Frontal cortex (tissue), 3 donors: ENCODE measurements at regions not wholly inside any gene's neighbourhood (a gene's known extent, or its start where the extent isn't known, plus 50 kb on each side); places are given as distances from the start of the nearest gene placed in this dataset.

Source experiments
- DNase-seq, 2 donors: peaks; one replicate each; pipeline ENCODE4 v3.0.0; 2012; ENCODE audit warnings: low spot score in 2 of 2
- FAIRE-seq: peaks from 2 replicates; lab custom pipeline; 2012; peaks lifted over from hg19 to GRCh38; lab: Jason Lieb, UNC
- donor health status: control.
- donor health status: control.
- donor health status: control.

DNA sequence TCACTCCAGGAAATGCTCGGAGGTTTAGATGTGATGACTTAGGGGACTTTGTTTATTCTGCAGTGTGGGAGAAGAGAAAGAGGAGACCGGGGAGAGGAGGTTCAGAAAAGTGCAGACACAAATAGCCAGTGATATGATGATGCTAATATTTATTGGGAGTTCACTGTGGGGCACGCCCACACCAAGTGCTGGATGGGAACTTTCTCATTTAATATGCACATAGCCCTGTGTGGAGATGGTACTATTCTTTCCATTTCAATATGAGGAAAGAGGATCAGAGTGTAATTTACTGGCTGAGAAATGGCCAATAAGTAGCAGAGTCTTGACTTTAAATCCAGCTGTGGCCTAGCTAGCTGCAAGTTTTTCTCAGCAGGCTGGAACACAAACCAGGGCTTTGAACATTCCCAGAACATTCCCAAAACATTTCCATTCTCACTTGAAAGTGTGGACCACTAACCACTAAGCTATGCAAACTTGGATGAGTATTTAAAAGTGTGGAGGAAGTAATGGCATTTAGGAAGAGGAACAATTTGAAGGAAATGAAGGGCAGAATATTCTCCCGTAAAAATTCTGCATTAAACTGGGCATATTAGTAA lies 231.7 kb downstream of the HS3ST1 start:
- no peak for DNase-seq
- no peak for FAIRE-seq

DNA sequence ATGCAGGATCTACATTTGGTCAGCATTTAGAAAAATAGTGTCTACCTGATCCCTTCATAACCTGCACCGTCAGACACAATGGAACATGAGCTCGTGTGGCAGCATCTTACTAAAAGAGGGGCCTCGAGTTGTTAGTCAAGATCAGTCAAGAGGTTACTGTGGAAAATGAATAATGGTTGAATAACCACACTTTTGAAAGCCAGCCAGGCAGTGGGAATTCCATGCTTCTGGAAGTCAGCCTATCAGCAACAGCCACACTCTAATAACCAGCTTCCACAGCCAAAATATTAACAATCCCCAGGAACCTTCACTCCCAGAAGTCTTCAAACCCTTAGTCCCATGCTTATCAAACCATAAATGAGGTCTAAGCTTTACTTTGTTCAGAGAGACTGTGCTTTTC lies 234.3 kb downstream of the HS3ST1 start:
- FAIRE-seq (no peak), DNase-seq (no peak)

DNA sequence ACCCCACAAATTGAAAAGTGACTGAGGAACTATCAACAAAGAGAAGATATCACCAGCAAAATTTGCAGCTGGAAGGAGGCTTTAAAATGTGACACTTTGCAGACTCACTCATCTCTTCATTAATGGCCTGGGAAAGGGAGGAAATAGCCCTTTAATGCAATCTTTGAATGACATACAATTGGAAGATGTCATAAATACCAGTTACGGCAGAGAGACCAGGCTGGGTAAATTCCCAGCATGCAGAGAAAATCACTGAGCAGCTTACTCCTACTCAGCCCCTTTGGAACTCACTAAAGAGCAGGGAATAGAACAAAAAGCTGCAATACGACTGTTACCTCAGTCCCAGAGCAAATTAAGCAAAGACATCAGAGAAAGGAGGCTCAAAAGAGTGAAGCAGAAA lies 238.9 kb downstream of the HS3ST1 start:
- no peak for FAIRE-seq
- DNase-seq, result no peak

DNA sequence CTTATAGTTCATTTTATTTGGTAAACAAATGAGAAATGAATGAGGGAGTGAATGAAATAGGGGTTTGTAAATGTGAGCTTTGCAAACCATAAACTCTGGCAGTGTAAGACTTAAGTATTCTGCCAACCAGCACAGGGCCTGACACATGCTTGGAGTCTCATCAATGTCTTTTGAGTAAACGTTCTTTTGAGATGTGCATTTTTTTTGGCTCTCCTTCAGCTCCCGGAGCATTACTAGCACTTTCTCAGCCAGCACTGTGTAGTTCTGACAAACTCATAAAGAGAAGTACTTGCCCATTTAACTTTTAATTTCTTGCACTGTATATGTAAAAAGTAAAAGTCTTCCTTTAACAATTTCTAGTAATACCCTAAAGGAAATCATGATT lies 245.3 kb downstream of the HS3ST1 start:
- no peak for FAIRE-seq
- DNase-seq, result no peak

DNA sequence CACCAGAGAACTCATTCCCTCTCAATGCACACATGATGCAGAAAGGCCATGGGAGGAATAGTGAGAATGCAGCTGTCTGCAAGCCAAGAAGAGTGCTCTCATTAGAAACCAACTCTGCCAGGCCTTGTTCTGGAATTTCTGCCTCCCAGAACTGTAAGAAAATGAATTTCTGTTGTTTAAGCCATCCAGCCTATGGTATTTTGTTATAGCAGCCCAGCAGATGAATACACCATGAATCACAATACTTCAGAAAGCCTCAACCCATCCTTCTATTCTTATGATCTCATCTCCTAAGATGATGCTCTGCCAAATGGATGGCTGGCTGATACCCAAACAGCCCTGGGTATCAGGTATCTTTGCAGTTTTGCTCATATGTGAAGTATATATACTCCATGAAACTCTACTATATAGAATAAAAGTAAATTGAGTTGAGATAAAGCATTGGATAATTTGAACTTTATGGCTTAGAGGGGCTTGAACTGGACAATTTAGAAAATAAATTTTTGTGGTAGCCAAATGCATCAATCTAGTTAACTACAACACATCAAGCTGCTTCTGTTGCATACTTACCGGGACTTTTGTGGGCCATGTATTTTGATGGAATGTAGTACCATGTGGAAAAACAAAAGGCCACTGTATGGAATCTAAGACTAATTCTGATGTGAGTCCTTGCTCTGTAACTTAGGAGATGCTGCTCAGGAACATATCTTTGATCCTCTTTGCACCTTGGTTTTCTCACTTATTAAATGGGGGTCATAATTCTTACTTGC lies 245.9 kb downstream of the HS3ST1 start:
- FAIRE-seq (no peak), DNase-seq (no peak)

DNA sequence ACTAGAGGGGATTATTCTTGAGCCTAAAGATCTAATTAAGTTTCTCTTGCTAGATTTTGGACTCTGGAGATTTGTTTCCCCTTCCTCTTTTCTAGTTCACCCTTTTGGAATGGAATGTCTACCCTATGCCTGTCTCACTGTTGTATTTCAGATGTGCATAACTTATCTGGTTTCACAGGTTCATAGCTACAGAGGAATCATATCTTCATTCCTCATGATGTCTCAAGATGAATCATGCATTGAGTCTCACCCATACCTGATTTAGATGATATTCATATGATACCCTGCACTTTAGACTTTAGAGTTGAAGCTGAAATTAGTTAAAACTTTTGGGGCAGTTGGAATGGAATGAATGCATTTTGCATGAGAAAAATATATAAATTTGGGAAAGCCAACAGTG lies 246.7 kb downstream of the HS3ST1 start:
- no peak for DNase-seq
- FAIRE-seq, result no peak

DNA sequence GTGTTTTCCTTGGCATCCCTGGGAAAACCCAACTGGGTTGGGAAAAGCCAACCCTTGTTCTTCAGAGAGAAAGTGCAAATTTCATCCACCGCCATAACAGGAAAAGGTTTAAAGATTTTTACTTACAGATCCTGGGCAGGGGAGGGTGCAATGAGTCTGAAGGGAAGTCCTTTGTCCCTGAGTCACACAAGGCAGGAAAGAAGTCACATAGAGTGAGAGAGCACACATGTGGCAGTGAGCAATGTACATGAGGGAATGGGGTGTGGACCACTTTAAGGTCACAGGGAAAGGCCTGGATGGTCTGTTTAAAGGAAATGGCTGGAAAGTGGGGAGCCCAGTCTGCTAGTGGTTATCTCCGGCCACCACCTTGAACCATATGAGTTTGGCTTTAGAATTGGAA lies 248.9 kb downstream of the HS3ST1 start:
- no peak for FAIRE-seq
- no peak for DNase-seq

DNA sequence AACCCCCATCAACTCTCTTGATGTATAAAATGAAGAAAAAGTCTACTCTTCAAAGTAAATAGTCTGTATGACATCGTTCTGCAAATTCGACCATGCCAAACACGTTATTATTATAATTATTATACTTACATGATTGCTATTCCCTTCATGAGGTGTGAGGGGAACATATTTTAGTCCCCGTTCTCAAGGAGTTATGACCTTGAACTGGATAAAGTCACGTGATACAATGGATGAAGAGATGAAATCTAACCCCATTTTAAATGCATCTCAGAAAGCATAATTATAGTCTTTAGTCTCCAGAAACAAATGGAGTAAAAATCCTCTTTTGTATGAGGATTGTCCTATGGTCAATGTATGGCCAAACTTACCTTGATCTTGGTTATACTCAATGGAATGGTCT lies 250.3 kb downstream of the HS3ST1 start:
- DNase-seq (no peak), FAIRE-seq (no peak)

DNA sequence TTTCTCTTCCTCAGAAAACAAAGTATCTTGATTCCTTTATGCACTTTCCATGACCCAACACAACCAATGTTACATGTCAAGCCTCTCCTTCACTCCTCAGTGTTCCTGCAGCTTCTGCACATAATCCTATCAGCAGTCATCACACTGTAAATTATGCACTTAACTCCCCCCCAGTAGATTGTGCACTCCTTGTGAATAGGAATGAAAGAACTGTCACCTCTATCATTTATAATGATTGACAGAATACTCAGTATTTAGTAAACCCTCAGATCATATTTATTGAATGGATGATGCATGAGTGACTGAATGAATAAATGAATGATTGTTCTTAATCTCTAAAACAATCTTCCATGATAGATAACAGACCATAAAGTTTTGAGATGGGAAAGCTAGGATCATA lies 253.3 kb downstream of the HS3ST1 start:
- no peak for FAIRE-seq
- no peak for DNase-seq

DNA sequence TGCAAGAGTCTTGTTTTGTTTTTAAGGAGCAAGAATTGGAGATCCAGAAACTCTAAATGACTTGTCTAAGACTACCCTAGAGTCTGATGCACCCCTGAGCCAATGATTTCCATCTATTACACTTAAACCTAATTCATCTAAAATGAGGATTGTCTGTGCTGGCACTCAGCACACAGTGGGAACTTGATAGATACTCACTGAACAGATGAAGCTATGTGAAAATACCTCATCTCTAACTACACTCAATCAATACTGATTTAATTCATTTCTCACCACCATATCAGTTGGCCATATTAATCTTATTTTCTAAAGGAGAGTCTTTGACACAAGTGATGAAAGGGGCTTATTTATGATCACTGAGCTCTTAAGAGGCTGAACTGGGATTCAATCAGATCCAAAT lies 262.1 kb downstream of the HS3ST1 start:
- no peak for FAIRE-seq
- no peak for DNase-seq

DNA sequence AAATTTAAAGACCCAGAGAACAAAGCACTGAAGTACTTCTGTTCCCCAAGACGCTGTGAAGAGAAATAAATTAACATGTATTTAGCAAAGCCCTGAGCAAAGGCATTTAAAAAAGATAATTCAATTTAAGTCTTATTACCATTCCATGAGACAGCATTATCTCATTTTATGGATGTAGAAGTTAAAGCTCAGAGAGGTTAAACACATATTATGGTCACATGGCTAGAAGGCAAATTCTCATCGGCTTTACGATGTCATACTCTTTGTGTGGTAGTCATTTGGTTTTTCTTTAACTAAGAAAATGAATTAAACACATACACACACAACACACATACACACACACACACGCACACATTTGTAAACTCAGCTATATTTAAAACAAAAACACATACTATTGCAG lies 262.7 kb downstream of the HS3ST1 start:
- DNase-seq, result no peak
- no peak for FAIRE-seq

DNA sequence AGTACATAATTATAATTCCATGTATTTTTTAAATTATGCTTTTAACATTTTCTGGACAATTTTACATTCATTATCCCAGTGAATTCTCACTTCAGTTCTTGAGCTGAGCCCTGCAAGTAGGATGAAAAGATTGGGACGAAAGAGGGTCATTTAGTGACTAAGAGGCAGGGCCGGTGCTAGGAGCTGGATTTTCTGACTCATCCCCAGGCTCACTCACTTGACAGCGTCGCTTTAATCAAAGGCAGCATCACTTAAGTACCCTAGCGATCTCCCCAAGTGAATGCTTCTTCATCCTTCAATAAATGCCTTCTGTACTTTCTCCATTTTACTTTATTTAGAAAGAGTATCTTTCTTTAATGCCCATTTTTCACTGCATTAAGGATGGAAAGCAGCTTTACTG lies 263.6 kb downstream of the HS3ST1 start:
- no peak for FAIRE-seq

DNA sequence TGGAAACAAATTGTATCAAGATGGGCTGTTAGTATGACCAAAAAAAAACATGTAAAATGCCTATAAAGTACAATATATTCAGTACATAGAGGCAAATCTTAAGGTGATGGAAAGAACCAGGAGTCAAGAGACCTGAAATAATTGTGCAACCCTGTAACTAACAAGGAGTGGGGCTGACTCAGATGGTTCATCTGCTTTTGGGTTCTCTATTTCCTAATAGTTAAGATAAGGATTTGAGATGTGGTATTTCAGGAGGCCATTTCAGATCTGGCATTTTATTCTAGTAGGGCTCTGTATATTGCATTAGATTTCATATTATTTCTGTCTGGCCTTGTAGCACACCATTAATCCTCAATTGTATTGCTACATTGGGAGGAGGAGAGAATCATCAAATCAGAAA lies 268.4 kb downstream of the HS3ST1 start:
- no peak for FAIRE-seq

More for the DNA sequence above, 263.6 kb downstream of the HS3ST1 start:
- no peak for DNase-seq

DNA sequence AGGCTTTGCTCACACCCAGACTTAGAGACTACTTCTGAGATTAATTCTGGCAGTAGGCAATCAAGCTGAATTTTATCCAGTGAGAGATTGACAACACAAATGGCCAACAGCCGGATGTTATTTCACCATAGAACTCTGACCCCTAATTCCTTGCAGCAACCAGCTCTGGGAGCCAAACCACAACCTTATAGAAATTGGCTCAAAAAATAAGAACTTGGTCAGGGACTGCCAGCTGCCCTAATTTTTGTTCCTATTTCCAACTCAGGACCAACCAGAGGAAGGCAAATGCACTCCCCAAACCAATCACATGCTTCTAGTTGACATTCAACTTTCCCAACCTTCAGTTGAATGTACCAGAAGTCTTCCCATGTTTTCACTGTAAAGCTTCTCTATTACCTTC lies 269.7 kb downstream of the HS3ST1 start:
- FAIRE-seq, result no peak
- no peak for DNase-seq

More for the DNA sequence above, 268.4 kb downstream of the HS3ST1 start:
- DNase-seq, result no peak

DNA sequence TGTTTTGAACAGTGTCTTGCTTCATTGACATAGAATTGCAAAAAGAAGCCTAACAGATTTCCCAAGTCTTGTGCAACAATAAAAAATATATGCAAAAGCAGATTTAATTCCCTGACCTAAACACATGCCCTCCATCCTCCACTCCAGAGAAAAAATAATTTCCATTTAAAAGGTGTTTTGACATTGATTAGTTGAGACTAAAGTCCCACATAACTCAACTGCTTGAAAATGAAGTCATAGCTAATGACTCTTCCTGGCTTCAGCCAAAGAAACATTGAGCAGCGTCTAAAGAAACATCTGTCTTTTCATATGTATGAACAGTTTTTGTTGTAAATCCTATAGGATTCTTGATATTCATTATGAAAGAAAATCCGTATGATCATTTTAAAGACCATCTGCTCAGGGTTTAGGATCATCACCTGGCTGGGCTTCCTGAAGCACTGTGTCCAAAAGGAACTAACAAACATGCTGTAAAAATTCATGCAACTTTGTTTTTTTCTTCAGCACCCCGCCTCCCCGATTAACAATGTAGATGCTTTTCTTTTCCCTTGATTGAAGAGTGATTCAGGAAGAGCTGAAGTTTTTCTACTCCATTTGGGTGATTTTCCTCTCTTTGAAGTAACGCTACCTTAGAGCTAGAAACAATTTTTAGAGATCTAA lies 273.4 kb downstream of the HS3ST1 start:
- FAIRE-seq (no peak), DNase-seq (no peak)

DNA sequence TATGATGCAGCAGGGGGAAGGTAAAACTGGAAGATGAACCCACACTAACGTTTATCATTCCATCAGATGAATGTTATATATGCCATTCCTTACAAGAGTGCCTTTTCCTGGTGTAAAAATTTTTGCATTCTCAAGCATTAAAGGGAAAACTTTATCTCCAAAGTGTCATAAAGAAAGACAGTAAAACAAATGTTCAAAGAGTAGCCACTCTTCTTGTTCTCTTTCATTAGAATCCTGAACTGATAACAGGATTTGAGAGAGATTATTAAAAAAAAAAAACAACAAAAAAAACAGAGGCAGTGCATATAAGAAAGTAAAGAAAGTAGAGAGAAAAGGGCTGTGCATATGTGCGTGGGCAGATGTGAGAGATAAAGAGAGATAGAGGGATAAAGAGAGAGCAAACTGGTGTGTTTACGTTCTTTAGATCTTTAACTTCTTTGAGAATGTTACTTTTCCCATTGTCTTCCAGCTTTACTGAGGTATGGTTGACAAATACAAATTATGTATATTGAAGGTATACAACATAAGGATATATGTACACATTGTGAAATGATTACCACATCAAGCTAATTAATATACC lies 275.4 kb downstream of the HS3ST1 start:
- FAIRE-seq, result no peak
- no peak for DNase-seq

DNA sequence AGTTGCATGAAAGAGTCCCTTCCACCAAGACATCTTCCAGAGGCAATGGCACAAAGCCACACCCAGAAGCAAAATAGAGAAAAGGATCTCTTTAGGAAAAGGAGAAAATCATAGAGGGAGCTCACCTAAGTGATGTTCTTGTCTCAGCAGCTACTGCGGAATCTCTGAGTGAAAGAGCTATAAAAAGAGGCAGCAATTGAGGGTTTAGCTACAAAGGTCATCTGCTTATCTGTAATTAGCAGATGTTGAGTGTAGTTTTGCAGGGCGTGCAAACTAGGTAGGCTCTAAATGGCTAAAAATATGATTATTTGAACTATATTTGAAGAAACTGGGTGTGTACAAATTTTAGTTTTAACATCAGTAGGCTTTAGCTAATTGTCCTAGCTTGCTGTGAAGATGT lies 276.0 kb downstream of the HS3ST1 start:
- FAIRE-seq (no peak), DNase-seq (no peak)

DNA sequence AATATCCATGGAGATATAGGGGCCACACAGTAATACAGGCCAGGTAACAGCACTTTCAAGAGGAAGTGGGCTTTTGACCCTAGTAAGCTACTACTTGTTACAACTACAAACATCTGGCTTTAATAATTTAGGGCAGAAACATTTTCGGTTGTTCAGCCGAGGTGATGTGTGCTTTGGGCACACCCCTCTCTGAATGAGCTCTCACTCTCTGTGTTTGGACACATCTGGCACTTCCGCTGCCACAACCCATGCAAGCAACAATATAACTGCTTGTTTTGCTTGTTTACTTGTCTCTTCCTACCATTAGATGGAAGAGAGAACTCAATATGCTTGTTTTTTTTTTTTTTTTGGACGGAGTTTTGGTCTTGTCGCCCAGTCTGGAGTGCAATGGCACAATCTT lies 277.2 kb downstream of the HS3ST1 start:
- no peak for DNase-seq
- FAIRE-seq, result no peak

DNA sequence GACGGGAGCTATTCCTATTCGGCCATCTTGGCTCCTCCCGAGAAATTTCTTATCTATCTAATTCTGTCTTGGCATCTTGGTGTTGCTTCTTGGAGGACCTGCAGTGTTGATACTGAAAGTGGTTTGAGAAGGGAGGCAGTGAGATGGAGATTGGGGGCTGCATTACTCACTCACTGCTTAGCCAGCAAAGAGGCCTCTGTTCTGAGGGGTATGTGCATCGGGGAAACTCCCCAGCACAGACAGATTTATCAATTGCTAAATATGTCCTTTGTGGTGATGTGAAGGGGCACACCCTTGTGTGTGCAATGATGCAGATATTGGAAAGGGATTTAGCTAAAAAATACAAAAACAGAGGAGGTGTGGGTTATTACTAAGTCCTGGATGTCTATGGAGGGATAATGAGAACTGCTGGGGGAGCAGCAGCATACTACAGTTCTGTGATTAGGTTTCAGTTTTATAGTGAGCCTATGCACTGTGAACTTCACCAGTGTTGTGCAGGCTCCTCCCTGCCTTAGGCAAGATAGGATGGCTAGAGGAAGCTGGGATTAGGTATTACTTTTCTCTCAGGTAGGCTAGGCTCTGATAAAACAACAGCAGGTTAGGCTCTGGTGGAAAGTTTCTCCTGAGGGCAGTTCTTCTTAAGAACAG lies 279.0 kb downstream of the HS3ST1 start:
- FAIRE-seq (no peak), DNase-seq (no peak)

DNA sequence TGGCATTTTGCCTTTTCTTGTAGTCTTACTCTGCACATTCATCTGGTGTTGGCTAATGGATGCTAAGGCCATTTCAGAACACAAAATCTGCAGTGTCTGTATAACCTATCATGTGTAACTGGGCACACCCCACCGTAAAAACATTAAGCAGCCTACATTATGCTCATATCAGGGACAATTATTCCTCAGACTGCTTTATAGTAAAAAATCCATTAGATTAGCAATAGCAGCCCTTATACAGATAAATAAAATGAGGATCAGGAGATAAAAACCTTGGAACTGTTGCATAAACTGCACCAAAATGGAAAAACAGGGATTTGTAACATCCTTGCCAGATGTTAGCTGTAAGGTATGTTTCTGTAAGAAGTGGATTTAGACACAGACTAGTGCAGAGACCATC lies 288.8 kb downstream of the HS3ST1 start:
- no peak for DNase-seq
- FAIRE-seq, result no peak

DNA sequence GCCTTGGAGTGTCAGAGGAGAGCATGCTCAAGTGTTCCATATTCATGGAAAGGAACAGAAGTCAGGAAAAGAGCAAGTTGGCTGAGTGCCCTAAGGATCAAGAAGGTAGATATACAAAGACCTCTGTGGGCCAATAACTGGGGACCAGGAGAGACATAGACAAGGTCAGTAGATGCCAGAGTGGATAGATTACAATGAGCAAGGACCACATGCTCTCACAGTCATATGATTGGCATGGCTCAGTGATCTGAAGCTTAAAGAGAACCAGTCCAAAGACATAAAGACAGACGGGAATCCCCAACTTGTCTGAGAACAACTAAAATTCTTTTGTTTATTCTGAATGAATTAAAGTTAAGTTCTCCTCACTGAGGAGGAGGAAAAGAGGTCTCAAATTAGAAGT lies 289.7 kb downstream of the HS3ST1 start:
- no peak for FAIRE-seq
- no peak for DNase-seq
